PC-9 (cell line): ENCODE measurements at regions not wholly inside any gene's neighbourhood (a gene's known extent, or its start where the extent isn't known, plus 50 kb on each side); places are given as distances from the start of the nearest gene placed in this dataset.
"Not testable (repeated sequence)": the region's sequence is repeated elsewhere in the genome, so short reads cannot be mapped to it uniquely, and the experiment has no call there.

ENCODE experiments used
- BruUV-seq: library from RNA; stranded (reverse); fragments of 400-500 nt; replicated peaks from 2 replicates; lab custom pipeline; 2021; lab: Mats Ljungman, UMichigan
- CTCF ChIA-PET: fragments of 300-600 bp; sonication (Branson Sonifier 250); formaldehyde crosslinking; loops from one replicate; lab custom pipeline; 2022; ENCODE audit warnings: antibody characterized with exemption; lab: Charles Lee
- POLR2A ChIA-PET: fragments of 300-600 bp; sonication (Branson Sonifier 250); formaldehyde crosslinking; loops from one replicate; lab custom pipeline; 2022; ENCODE audit warnings: antibody characterized with exemption; ENCODE audit not compliant: unreplicated experiment; lab: Charles Lee
- DNase-seq, 2 experiments: peaks; one replicate each; pipeline versions ENCODE4 v3.0.0 to v3.0.0-alpha.2; 2015 to 2022; ENCODE audit warnings: mixed read lengths in 1 of 2
- H2AFZ ChIP-seq: fragments of 200-600 bp; sonication (generic); 2 replicates; pipeline ENCODE4 v1.8.1; 2017; ENCODE audit warnings: antibody characterized with exemption
- H3F3A ChIP-seq: fragments of 200-600 bp; sonication (generic); 2 replicates; pipeline ENCODE4 v1.8.1; 2017; ENCODE audit warnings: antibody characterized with exemption, mild to moderate bottlenecking, low read depth; ENCODE audit not compliant: insufficient read depth
- H3K27ac ChIP-seq: fragments of 200-600 bp; sonication (generic); 2 replicates; pipeline ENCODE4 v1.6.1; 2016; ENCODE audit warnings: mixed run types
- H3K27me3 ChIP-seq: fragments of 200-600 bp; sonication (generic); 2 replicates; pipeline ENCODE4 v1.6.1; 2016; ENCODE audit warnings: low read depth, mixed run types; ENCODE audit not compliant: insufficient read depth
- H3K36me3 ChIP-seq: fragments of 200-600 bp; sonication (generic); 2 replicates; pipeline ENCODE4 v1.6.1; 2016; ENCODE audit warnings: low read depth, mixed run types
- H3K4me1 ChIP-seq: fragments of 200-600 bp; sonication (generic); replicated peaks from 2 replicates; pipeline ENCODE4 v1.6.1; 2016; ENCODE audit warnings: mixed run types; ENCODE audit not compliant: insufficient read depth
- H3K4me2 ChIP-seq: fragments of 200-600 bp; sonication (generic); 2 replicates; pipeline ENCODE4 v1.6.1; 2017; ENCODE audit warnings: mixed run types
- H3K4me3 ChIP-seq: fragments of 200-600 bp; sonication (generic); 2 replicates; pipeline ENCODE4 v1.6.1; 2016; ENCODE audit warnings: mixed run types
- H3K79me2 ChIP-seq: fragments of 200-600 bp; sonication (generic); 2 replicates; pipeline ENCODE4 v1.6.1; 2017; ENCODE audit warnings: low read depth, mixed run types
- H3K9me2 ChIP-seq: fragments of 200-600 bp; sonication (generic); 2 replicates; pipeline ENCODE4 v1.8.1; 2017; ENCODE audit warnings: mild to moderate bottlenecking; ENCODE audit not compliant: insufficient read depth
- H3K9me3 ChIP-seq: fragments of 200-600 bp; sonication (generic); 2 replicates; pipeline ENCODE4 v1.8.1; 2016; ENCODE audit warnings: low read depth; ENCODE audit not compliant: insufficient read depth
- H4K20me1 ChIP-seq: fragments of 200-600 bp; sonication (generic); 2 replicates; pipeline ENCODE4 v1.8.1; 2017; ENCODE audit not compliant: insufficient read depth
- EZH2 ChIP-seq: fragments of 200-600 bp; sonication (generic); IDR thresholded peaks from 2 replicates; pipeline ENCODE4 v1.8.0; 2017; ENCODE audit warnings: antibody characterized with exemption, low read depth
- intact Hi-C: fragments of 100-400 bp; cut with micrococcal nuclease; formaldehyde crosslinking; loops from one replicate; pipeline ENCODE4 v1.10.0; 2022; ENCODE audit not compliant: unreplicated experiment
- TF ChIP-seq, protein P1 (sequence below): fragments of 200-600 bp; sonication (generic); conservative IDR thresholded peaks from 2 replicates; pipeline ENCODE4 v1.6.1; 2017; ENCODE audit warnings: mixed run types, antibody characterized with exemption, mild to moderate bottlenecking, moderate library complexity

DNA sequence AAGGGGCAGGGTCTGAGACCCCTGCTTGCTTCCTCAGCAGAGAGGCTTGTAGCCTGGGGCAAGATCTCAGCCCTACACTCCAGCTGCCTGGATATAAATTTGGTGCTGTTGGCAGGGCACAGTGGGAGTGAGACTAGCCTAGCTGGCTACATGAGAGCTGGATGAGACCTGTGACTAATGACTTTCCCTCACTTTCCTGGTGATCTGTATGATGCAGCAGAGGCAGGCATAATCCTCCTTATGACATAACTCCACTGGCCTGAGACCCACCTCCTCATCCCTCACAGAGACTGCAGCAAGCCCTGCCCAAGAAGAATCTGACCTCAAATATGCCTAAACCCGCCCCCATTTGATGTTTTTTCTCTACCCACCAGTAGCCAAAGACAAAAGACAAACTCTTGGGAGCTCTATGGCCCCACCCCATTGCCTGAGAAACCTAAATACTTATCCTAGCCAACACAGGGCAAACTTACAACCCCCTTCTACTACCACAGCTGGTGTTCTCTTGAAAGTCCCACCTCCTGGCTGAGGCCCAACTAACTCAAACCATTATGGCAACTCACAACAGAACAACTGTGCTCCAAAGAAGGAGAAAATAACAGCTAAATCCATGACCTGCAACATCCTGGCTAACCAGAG, 102.7 kb downstream of the NR4A2 start:
- intact Hi-C loops = no loop called here
- no peaks in the 10 kb centered on the region for H4K20me1 ChIP-seq

DNA sequence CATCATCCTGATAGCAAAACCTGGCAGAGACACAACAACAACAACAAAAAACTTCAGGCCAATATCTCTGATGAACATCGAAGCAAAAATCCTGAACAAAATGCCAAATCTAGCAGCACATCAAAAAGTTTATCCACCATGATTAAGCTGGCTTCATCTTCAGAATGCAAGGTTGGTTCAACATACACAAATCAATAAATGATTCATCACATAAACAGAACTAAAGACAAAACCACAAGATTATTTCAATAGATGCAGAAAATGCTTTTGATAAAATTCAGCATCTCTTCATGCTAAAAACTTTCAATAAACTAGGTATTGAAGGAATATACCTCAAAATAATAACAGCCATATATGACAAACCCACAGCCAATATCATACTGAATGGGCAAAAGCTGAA, 109.2 kb downstream of the NR4A2 start:
- CTCF ChIA-PET, H3K27ac ChIP-seq, intact Hi-C loops, H3K4me1 ChIP-seq, H2AFZ ChIP-seq, H3K36me3 ChIP-seq, H3K9me3 ChIP-seq, H3K27me3 ChIP-seq, H3K79me2 ChIP-seq, DNase-seq, H3F3A ChIP-seq, BruUV-seq, H3K9me2 ChIP-seq, H3K4me3 ChIP-seq, H4K20me1 ChIP-seq, H3K4me2 ChIP-seq: not testable (repeated sequence)
- POLR2A ChIA-PET = interaction anchor here (0.6 kb wide), 1 partner anchor 107 kb away, joined by 5 read pairs; no protein-coding TSS in a partner anchor

More for the DNA sequence above, 102.7 kb downstream of the NR4A2 start:
- H3K9me3 ChIP-seq = 0 out of 2 replicates have a peak, but pooled peaks cover 4% of the 10 kb centered on the region
- no peak overlapping the region for H3K27ac ChIP-seq
- H3K4me1 ChIP-seq = no peaks in the 10 kb centered on the region
- H3F3A ChIP-seq = no peaks in the 10 kb centered on the region
- no peak overlapping the region for H3K4me3 ChIP-seq
- no peaks in the 10 kb centered on the region for H3K79me2 ChIP-seq
- no peaks in the 10 kb centered on the region for H3K9me2 ChIP-seq
- H2AFZ ChIP-seq = no peak overlapping the region
- no peaks in the 10 kb centered on the region for H3K36me3 ChIP-seq
- no peak for DNase-seq
- H3K4me2 ChIP-seq = no peak overlapping the region
- ChIA-PET POLR2A (no interaction called here), CTCF (no interaction called here)
- no peak for TF ChIP-seq EZH2
- TF ChIP-seq, protein P1, sequence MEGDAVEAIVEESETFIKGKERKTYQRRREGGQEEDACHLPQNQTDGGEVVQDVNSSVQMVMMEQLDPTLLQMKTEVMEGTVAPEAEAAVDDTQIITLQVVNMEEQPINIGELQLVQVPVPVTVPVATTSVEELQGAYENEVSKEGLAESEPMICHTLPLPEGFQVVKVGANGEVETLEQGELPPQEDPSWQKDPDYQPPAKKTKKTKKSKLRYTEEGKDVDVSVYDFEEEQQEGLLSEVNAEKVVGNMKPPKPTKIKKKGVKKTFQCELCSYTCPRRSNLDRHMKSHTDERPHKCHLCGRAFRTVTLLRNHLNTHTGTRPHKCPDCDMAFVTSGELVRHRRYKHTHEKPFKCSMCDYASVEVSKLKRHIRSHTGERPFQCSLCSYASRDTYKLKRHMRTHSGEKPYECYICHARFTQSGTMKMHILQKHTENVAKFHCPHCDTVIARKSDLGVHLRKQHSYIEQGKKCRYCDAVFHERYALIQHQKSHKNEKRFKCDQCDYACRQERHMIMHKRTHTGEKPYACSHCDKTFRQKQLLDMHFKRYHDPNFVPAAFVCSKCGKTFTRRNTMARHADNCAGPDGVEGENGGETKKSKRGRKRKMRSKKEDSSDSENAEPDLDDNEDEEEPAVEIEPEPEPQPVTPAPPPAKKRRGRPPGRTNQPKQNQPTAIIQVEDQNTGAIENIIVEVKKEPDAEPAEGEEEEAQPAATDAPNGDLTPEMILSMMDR = no peak
- H3K27me3 ChIP-seq = no peaks in the 10 kb centered on the region
- BruUV-seq = no TSS peak

DNA sequence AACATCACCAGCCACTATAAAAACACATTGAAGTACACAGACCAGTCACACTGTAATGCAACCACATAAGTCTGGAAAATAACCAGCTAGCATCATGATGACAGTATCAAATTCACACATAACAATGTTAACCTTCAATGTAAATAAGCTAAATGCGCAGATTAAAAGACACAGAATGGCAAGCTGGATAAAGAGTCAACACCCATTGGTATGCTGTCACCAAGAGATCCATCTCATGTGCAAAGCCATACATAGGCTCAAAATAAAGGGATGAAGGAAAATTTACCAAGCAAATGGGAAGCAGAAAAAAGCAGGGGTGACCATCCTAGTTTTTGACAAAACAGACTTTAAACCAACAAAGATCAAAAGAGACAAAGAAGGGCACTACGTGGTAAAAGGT, 110.8 kb downstream of the NR4A2 start:
- BruUV-seq = no TSS peak
- no peak overlapping the region for H3K4me3 ChIP-seq
- CTCF ChIA-PET = no interaction called here
- TF ChIP-seq, protein P1 = no peak
- no peak for TF ChIP-seq EZH2
- no peaks in the 10 kb centered on the region for H3K79me2 ChIP-seq
- H4K20me1 ChIP-seq = no peaks in the 10 kb centered on the region
- DNase-seq = no peak
- H3K9me2 ChIP-seq = no peaks in the 10 kb centered on the region
- intact Hi-C loops = no loop called here
- H3K4me1 ChIP-seq = no peaks in the 10 kb centered on the region
- POLR2A ChIA-PET = no interaction called here
- H3K27ac ChIP-seq = no peak overlapping the region
- H3K4me2 ChIP-seq = no peak overlapping the region
- no peaks in the 10 kb centered on the region for H3K27me3 ChIP-seq
- H2AFZ ChIP-seq = no peak overlapping the region
- no peaks in the 10 kb centered on the region for H3K36me3 ChIP-seq
- H3K9me3 ChIP-seq = no peaks in the 10 kb centered on the region
- H3F3A ChIP-seq = no peaks in the 10 kb centered on the region
